Omental fat pad (tissue), 3 donors: ENCODE measurements at regions not wholly inside any gene's neighbourhood (a gene's known extent, or its start where the extent isn't known, plus 50 kb on each side); places are given as distances from the start of the nearest gene placed in this dataset.

ENCODE experiments used
- ATAC-seq: fragments of 150-250 bp; one replicate; pipeline ENCODE4 v1.9.1; 2016; ENCODE audit warnings: mild to moderate bottlenecking, moderate library complexity; ENCODE audit not compliant: low FRiP score
- DNase-seq: peaks from one replicate; pipeline ENCODE4 v3.0.0-alpha.2; 2019; ENCODE audit warnings: low spot score
- TF ChIP-seq, protein P1 (sequence below), 3 donors: fragments of 450-650 bp; IDR thresholded peaks; one replicate each; pipeline ENCODE4 v1.5.1; 2016 to 2017; ENCODE audit warnings: antibody characterized with exemption in 3 of 3, mild to moderate bottlenecking in 3 of 3, moderate library complexity in 2 of 3

DNA sequence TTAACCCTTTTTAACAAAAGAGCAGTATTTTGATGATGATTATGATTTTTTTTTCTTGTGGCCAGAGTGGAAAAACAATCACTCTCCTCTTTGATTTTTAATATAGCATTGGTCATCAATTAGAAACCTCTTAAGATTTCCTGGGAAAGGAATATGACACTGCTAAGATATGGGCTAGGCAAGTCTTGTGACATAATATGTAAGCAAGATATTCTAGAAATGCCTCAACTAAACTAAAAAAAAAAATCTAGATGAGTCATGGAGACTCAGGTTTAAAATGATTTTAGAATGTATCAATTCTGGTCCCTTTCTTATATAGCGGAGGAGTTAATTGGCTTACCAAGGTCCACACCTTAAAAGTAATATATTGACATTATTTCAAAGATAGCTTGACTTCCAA is 60.3 kb upstream of the JUN start:
- TF ChIP-seq, protein P1, sequence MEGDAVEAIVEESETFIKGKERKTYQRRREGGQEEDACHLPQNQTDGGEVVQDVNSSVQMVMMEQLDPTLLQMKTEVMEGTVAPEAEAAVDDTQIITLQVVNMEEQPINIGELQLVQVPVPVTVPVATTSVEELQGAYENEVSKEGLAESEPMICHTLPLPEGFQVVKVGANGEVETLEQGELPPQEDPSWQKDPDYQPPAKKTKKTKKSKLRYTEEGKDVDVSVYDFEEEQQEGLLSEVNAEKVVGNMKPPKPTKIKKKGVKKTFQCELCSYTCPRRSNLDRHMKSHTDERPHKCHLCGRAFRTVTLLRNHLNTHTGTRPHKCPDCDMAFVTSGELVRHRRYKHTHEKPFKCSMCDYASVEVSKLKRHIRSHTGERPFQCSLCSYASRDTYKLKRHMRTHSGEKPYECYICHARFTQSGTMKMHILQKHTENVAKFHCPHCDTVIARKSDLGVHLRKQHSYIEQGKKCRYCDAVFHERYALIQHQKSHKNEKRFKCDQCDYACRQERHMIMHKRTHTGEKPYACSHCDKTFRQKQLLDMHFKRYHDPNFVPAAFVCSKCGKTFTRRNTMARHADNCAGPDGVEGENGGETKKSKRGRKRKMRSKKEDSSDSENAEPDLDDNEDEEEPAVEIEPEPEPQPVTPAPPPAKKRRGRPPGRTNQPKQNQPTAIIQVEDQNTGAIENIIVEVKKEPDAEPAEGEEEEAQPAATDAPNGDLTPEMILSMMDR (IDR thresholded peaks at IDR 0.05) = no peak
- DNase-seq (no peak), ATAC-seq (no peak)

DNA sequence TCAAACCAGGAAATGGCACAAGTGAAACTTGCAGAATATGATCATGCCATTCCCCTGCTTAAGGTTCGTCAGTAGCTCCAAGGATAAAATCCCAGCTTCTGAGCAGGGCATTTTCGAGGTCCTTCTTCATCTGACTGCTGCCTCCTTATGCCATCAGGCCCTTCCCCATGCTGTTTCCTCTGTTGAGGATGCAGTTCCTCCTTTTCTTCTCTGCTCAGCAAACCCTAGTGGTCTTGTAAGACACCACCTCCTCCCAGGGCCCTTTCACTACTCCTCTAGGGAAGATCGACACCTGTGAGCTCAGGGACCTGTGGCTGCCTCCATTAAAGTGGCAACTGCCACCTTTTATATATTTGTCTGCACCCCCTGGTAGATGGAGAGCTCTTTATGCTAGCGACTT is 62.1 kb upstream of the JUN start:
- TF ChIP-seq, protein P1 (IDR thresholded peaks at IDR 0.05) = no peak
- ATAC-seq = no peak
- no peak for DNase-seq

- DNase-seq = peak; percentile 26
- ATAC-seq = peak; percentile 97
- TF ChIP-seq, protein P1 (IDR thresholded peaks at IDR 0.05) = no peak
Observed at GRCh38 chr1:58848818-58849411, 65.1 kb upstream of the JUN start.

DNA sequence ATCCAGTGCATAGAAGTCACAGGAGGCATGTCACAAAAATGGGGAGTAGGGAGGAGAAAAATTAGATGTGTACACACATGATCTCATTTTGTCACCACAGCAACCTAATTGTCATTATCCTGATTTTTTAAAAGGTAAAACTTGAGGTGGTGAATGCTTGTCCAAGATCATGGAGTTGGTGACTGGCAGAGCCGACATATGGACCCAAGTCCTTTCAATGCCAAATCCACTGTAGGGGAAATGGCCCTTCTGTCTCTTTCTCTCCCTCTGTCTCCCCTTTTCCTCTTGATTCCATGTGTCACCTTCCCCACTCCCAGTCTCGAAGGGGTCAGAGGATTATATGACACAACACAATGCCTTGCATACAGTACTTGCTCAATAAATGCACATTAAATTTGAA is 65.7 kb upstream of the JUN start:
- ATAC-seq (no peak), DNase-seq (no peak)
- TF ChIP-seq, protein P1 (IDR thresholded peaks at IDR 0.05) = no peak

DNA sequence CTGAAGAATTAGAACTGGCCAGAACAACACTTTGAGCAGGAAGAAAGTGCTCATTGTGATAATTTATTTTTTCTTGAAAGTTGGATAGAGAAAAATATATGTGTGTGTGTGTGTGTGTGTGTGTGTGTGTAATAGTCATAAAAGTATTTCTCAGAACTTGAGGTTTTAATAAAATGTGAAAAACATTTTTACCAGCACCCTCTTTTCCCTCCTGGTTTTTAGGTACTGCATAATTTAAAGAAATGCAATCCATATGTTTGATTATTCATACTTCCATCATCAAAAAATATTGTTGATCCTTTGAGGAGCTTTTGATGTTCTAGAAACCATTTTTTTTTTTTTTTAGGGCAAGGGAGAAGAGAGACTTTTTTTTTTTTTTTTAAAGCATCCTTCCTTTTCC is 66.8 kb upstream of the JUN start:
- DNase-seq (no peak), ATAC-seq (no peak)
- TF ChIP-seq, protein P1 (IDR thresholded peaks at IDR 0.05) = no peak

- TF ChIP-seq, protein P1 (IDR thresholded peaks at IDR 0.05) = no peak
- ATAC-seq (no peak), DNase-seq (no peak)
Observed at GRCh38 chr1:58852731-58853485, 69.1 kb upstream of the JUN start.

DNA sequence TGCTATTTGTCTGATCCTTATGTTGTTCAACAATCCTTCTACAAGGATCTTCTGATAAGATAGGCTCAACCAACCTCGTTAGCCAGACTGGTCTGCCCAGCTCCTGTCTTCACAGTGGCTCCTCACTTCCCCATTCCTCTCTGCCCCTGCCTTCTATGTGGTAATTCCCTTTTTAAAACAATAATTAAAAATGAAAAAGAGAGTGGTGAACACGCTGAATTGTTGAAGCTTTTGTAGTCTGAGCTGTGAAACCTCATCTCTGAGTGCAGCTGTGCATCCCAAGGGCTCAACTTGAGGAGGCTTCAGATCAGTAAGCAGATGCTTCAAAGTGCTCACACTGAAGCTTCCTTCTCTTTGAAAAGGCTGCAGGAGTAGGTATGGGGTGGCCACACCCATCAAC is 70.7 kb upstream of the JUN start:
- ATAC-seq = no peak
- TF ChIP-seq, protein P1 (IDR thresholded peaks at IDR 0.05) = no peak
- DNase-seq = no peak
